Liver (tissue), 8 donors: ENCODE measurements at regions not wholly inside any gene's neighbourhood (a gene's known extent, or its start where the extent isn't known, plus 50 kb on each side); places are given as distances from the start of the nearest gene placed in this dataset.
"Not testable (repeated sequence)": the region's sequence is repeated elsewhere in the genome, so short reads cannot be mapped to it uniquely, and the experiment has no call there.

ENCODE experiments used
- DNase-seq: peaks from one replicate; pipeline ENCODE4 v3.0.0-alpha.2; 2017; ENCODE audit warnings: low spot score
- H3K27ac ChIP-seq, 2 donors: one replicate each; pipeline ENCODE4 v1.7.0; 2013; ENCODE audit warnings: inconsistent platforms in 2 of 2, low read length in 2 of 2, control low read depth in 1 of 2, low read depth in 1 of 2, mild to moderate bottlenecking in 1 of 2
- H3K27me3 ChIP-seq, 4 donors: one replicate each; pipeline versions ENCODE4 v1.6.1 to v1.7.0; 2013; ENCODE audit warnings: low read length in 3 of 4, inconsistent platforms in 1 of 4, mild to moderate bottlenecking in 1 of 4, moderate library complexity in 1 of 4; ENCODE audit not compliant: control insufficient read depth in 4 of 4, insufficient read depth in 4 of 4
- H3K36me3 ChIP-seq, 4 donors: one replicate each; pipeline versions ENCODE4 v1.6.1 to v1.7.0; 2013; ENCODE audit warnings: low read length in 3 of 4, mild to moderate bottlenecking in 3 of 4, low read depth in 1 of 4, moderate library complexity in 1 of 4; ENCODE audit not compliant: control insufficient read depth in 4 of 4, insufficient read depth in 3 of 4
- H3K4me1 ChIP-seq, 4 donors: one replicate each; pipeline versions ENCODE4 v1.6.1 to v1.7.0; 2013; ENCODE audit warnings: low read length in 3 of 4, mild to moderate bottlenecking in 3 of 4, moderate library complexity in 1 of 4; ENCODE audit not compliant: control insufficient read depth in 4 of 4, insufficient read depth in 4 of 4
- H3K4me3 ChIP-seq, 3 donors: one replicate each; pipeline versions ENCODE4 v1.6.1 to v1.7.0; 2013; ENCODE audit warnings: low read length in 3 of 3, control low read depth in 1 of 3, low read depth in 1 of 3, mild to moderate bottlenecking in 1 of 3
- H3K9ac ChIP-seq, 2 donors: one replicate each; pipeline ENCODE4 v1.7.0; 2013; ENCODE audit warnings: low read length in 2 of 2, mild to moderate bottlenecking in 2 of 2, moderate library complexity in 2 of 2, control low read depth in 1 of 2, low read depth in 1 of 2
- H3K9me3 ChIP-seq, 4 donors: one replicate each; pipeline versions ENCODE4 v1.6.1 to v1.7.0; 2013; ENCODE audit warnings: low read length in 3 of 4; ENCODE audit not compliant: control insufficient read depth in 4 of 4
- EGR1 ChIP-seq, 2 donors: IDR thresholded peaks; 2 replicates each; pipeline ENCODE4 v1.6.1; 2016 to 2018; ENCODE audit warnings: antibody characterized with exemption in 2 of 2, low read depth in 2 of 2
- FOXA1 ChIP-seq: IDR thresholded peaks from 2 replicates; pipeline ENCODE4 v1.6.1; 2016; ENCODE audit warnings: antibody characterized with exemption
- FOXA2 ChIP-seq: IDR thresholded peaks from 2 replicates; pipeline ENCODE4 v1.6.1; 2016; ENCODE audit warnings: antibody characterized with exemption
- HNF4A ChIP-seq, 2 donors: conservative IDR thresholded peaks; 2 replicates each; pipeline ENCODE4 v1.6.1; 2016; ENCODE audit warnings: antibody characterized with exemption in 2 of 2, mild to moderate bottlenecking in 2 of 2
- JUND ChIP-seq, 2 donors: IDR thresholded peaks; 2 replicates each; pipeline ENCODE4 v1.6.1; 2016; ENCODE audit warnings: antibody characterized with exemption in 2 of 2
- NR2F2 ChIP-seq: IDR thresholded peaks from 2 replicates; pipeline ENCODE4 v1.6.1; 2016; ENCODE audit warnings: antibody characterized with exemption
- RAD21 ChIP-seq, 2 donors: IDR thresholded peaks; 2 replicates each; pipeline ENCODE4 v1.6.1; 2016; ENCODE audit warnings: antibody characterized with exemption in 2 of 2, mild to moderate bottlenecking in 2 of 2
- RXRA ChIP-seq, 2 donors: IDR thresholded peaks; 2 replicates each; pipeline ENCODE4 v1.6.1; 2017 to 2018; ENCODE audit warnings: antibody characterized with exemption in 2 of 2, mild to moderate bottlenecking in 1 of 2
- SP1 ChIP-seq: IDR thresholded peaks from 2 replicates; pipeline ENCODE4 v1.6.1; 2018; ENCODE audit warnings: antibody characterized with exemption, mild to moderate bottlenecking
- TAF1 ChIP-seq: conservative IDR thresholded peaks from 2 replicates; pipeline ENCODE4 v1.6.1; 2016; ENCODE audit warnings: antibody characterized with exemption, mild to moderate bottlenecking
- YY1 ChIP-seq: IDR thresholded peaks from 2 replicates; pipeline ENCODE4 v1.6.1; 2016; ENCODE audit warnings: antibody characterized with exemption, mild to moderate bottlenecking
- WGBS: extraction: QIAGEN DNeasy Blood & Tissue Kit; methylation state at CpG from one replicate; pipeline ENCODE4 v1.1.7; 2013; 5-methylcytosine and 5-hydroxymethylcytosine counted together
- TF ChIP-seq, protein P1 (sequence below): fragments of 150-350 bp; IDR thresholded peaks from 2 replicates; pipeline ENCODE4 v1.5.1; 2017; ENCODE audit warnings: improper control_type of control experiment, low read depth, low read length; ENCODE audit not compliant: missing input control
- TF ChIP-seq, protein P2 (sequence below): IDR thresholded peaks from 2 replicates; pipeline ENCODE4 v1.6.1; 2016; ENCODE audit warnings: antibody characterized with exemption
- TF ChIP-seq, protein P3 (sequence below): IDR thresholded peaks from 2 replicates; pipeline ENCODE4 v1.6.1; 2016; ENCODE audit warnings: antibody characterized with exemption, mild to moderate bottlenecking
- TF ChIP-seq, protein P4 (sequence below): IDR thresholded peaks from 2 replicates; pipeline ENCODE4 v1.6.1; 2016; ENCODE audit warnings: antibody characterized with exemption
- donor health status: healthy.
- donor health status: healthy.
- donor health status: healthy.
- donor health status: healthy.
- donor health status: healthy.

DNA sequence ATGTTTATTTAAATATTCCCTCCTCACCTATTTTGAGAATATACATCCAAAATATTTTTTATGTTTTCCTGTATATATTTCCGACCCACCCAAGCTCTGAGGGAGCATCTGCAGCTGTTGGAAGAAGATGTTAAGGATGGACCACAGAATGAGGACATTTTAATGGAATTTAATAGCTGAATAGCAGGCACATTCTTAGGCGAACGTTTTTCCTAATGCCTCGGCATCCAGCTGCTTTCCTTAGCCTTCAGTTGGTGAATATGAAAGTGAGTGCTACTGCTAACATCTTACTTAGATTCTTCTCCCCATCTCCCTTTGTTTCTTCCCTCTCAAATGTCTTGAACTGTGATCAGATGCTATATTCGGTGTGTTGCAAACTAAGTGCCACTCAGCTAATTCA is 158.0 kb upstream of the CTSO start:
- Histone ChIP-seq H3K27ac (no peak overlapping the region), H3K27me3 (no peaks in the 10 kb centered on the region), H3K36me3 (no peaks in the 10 kb centered on the region), H3K4me1 (no peaks in the 10 kb centered on the region), H3K4me3 (no peak overlapping the region), H3K9ac (no peak overlapping the region), H3K9me3 (no peaks in the 10 kb centered on the region)
- WGBS = 52% methylated on average over 5 of the region's 5 CpGs
- TF ChIP-seq FOXA2 = no peak
- TF ChIP-seq SP1 = no peak
- no peak for TF ChIP-seq EGR1 (IDR thresholded peaks at IDR 0.05; ENCODE audit: low read depth in 2 of 2)
- TF ChIP-seq, protein P1, sequence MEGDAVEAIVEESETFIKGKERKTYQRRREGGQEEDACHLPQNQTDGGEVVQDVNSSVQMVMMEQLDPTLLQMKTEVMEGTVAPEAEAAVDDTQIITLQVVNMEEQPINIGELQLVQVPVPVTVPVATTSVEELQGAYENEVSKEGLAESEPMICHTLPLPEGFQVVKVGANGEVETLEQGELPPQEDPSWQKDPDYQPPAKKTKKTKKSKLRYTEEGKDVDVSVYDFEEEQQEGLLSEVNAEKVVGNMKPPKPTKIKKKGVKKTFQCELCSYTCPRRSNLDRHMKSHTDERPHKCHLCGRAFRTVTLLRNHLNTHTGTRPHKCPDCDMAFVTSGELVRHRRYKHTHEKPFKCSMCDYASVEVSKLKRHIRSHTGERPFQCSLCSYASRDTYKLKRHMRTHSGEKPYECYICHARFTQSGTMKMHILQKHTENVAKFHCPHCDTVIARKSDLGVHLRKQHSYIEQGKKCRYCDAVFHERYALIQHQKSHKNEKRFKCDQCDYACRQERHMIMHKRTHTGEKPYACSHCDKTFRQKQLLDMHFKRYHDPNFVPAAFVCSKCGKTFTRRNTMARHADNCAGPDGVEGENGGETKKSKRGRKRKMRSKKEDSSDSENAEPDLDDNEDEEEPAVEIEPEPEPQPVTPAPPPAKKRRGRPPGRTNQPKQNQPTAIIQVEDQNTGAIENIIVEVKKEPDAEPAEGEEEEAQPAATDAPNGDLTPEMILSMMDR = no peak
- TF ChIP-seq RXRA (IDR thresholded peaks at IDR 0.05) = no peak
- DNase-seq = no peak

DNA sequence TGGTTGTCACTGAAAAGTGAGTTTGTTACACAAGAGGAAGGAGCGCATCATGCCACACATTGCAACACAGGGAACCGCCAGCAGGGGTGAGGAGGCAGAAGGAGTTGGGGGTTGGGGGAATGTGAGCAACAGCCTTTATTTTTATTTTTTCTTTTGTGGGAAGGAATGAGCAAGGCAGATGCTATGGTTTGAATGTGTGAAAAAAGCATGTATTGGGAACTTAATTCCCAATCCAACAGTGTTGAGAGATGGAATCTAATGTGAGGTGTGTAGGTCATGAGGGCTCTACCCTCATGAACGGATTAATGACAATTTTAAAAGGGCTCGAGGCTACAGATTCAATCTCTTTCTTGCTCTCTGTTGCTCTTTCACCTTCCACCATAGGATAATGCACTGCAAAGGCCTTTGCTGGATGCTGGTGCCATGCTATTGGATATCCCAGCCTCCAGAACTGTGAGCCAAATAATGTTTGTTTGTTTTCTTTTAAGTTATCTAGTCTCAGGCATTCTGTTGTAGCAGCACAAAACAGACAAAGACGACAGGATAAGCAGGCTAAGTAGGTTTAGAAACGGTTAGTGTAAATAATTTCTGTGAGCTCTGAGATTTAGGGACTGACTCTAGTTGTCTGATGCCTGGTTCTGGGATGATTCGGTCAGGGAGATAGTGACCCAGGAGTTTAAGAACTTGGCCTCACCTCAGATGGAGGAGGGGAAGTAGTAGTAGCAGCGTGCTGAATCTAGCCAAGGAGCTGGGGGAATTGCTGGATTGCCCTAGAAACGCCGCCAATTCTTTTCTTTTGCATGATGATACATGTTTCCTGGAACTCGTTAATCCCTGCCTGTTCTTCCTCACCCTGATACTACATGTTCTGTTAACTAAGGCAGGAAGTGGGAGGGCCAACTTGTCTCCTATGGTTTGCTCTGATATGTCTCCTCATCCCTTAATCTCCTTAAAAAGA is 156.6 kb upstream of the CTSO start:
- TF ChIP-seq NR2F2 (peak; percentile 25), TAF1 (no peak)
- Histone ChIP-seq H3K4me1 (no peaks in the 10 kb centered on the region), H3K9ac (no peak overlapping the region), H3K4me3 (no peak overlapping the region), H3K36me3 (no peaks in the 10 kb centered on the region), H3K27me3 (no peaks in the 10 kb centered on the region), H3K27ac (no peak overlapping the region), H3K9me3 (no peaks in the 10 kb centered on the region)
- 45% methylated on average over 11 of the region's 11 CpGs for WGBS
- DNase-seq = no peak

DNA sequence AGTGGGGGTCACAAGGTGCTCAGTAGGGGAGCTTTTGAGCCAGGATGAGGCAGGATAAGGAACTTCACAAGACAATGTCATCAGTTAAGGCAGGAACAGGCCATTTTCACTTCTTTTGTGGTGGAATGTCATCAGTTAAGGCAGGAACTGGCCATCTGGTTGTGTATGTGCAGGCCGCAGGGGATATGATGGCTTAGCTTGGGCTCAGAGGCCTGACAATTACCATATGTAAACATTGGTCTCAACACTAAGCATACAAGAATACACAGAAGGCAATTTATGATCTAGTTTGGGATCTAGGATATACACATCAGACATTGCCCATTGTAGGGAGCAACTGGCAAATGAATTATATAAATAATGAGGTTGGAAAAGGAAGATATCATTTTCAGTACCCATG is 155.4 kb upstream of the CTSO start:
- not testable (repeated sequence) for DNase-seq, H3K4me1 ChIP-seq, H3K27me3 ChIP-seq, H3K4me3 ChIP-seq, H3K27ac ChIP-seq, H3K36me3 ChIP-seq, H3K9ac ChIP-seq, H3K9me3 ChIP-seq
- WGBS = 79% methylated on average over 1 of the region's 1 CpG

DNA sequence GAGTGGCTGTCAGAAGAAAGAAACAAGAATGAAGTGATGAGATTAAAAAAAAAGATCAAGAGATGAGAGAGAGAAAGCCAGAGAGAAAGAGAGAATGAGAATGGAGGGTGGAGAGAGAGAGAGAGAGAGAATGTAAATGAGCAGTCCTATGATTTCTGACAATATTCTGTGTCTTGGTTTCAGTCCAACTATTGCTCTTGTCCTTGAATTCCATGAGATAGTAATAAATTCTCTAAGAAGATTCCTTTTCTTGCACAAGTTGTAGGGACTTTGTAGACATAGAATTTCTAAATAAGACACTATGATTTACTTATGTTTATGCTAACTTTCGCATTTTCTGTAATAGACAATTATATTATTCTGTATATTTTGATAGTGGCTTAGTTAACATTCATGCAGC is 149.6 kb upstream of the CTSO start:
- Histone ChIP-seq H3K4me1 (no peaks in the 10 kb centered on the region), H3K4me3 (no peak overlapping the region), H3K27me3 (no peaks in the 10 kb centered on the region), H3K27ac (no peak overlapping the region), H3K36me3 (no peaks in the 10 kb centered on the region), H3K9ac (no peak overlapping the region), H3K9me3 (no peaks in the 10 kb centered on the region)
- 79% methylated on average over 1 of the region's 1 CpG for WGBS
- DNase-seq = no peak
- no peak for TF ChIP-seq SP1
- TF ChIP-seq EGR1 (IDR thresholded peaks at IDR 0.05; ENCODE audit: low read depth in 2 of 2) = no peak
- TF ChIP-seq RAD21 (IDR thresholded peaks at IDR 0.05) = no peak
- TF ChIP-seq JUND (IDR thresholded peaks at IDR 0.05) = no peak
- no peak for TF ChIP-seq RXRA (IDR thresholded peaks at IDR 0.05)
- TF ChIP-seq, protein P2, sequence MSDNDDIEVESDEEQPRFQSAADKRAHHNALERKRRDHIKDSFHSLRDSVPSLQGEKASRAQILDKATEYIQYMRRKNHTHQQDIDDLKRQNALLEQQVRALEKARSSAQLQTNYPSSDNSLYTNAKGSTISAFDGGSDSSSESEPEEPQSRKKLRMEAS = no peak
- no peak for TF ChIP-seq HNF4A (conservative IDR thresholded peaks at IDR 0.05)
- TF ChIP-seq, protein P3, sequence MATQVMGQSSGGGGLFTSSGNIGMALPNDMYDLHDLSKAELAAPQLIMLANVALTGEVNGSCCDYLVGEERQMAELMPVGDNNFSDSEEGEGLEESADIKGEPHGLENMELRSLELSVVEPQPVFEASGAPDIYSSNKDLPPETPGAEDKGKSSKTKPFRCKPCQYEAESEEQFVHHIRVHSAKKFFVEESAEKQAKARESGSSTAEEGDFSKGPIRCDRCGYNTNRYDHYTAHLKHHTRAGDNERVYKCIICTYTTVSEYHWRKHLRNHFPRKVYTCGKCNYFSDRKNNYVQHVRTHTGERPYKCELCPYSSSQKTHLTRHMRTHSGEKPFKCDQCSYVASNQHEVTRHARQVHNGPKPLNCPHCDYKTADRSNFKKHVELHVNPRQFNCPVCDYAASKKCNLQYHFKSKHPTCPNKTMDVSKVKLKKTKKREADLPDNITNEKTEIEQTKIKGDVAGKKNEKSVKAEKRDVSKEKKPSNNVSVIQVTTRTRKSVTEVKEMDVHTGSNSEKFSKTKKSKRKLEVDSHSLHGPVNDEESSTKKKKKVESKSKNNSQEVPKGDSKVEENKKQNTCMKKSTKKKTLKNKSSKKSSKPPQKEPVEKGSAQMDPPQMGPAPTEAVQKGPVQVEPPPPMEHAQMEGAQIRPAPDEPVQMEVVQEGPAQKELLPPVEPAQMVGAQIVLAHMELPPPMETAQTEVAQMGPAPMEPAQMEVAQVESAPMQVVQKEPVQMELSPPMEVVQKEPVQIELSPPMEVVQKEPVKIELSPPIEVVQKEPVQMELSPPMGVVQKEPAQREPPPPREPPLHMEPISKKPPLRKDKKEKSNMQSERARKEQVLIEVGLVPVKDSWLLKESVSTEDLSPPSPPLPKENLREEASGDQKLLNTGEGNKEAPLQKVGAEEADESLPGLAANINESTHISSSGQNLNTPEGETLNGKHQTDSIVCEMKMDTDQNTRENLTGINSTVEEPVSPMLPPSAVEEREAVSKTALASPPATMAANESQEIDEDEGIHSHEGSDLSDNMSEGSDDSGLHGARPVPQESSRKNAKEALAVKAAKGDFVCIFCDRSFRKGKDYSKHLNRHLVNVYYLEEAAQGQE = no peak
- TF ChIP-seq FOXA1 = no peak
- TF ChIP-seq, protein P4, sequence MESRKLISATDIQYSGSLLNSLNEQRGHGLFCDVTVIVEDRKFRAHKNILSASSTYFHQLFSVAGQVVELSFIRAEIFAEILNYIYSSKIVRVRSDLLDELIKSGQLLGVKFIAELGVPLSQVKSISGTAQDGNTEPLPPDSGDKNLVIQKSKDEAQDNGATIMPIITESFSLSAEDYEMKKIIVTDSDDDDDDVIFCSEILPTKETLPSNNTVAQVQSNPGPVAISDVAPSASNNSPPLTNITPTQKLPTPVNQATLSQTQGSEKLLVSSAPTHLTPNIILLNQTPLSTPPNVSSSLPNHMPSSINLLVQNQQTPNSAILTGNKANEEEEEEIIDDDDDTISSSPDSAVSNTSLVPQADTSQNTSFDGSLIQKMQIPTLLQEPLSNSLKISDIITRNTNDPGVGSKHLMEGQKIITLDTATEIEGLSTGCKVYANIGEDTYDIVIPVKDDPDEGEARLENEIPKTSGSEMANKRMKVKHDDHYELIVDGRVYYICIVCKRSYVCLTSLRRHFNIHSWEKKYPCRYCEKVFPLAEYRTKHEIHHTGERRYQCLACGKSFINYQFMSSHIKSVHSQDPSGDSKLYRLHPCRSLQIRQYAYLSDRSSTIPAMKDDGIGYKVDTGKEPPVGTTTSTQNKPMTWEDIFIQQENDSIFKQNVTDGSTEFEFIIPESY = no peak
- no peak for TF ChIP-seq YY1
- TF ChIP-seq FOXA2 = no peak
- TF ChIP-seq TAF1 = no peak
